ENCODE measurements at regions not wholly inside any gene's neighbourhood (a gene's known extent, or its start where the extent isn't known, plus 50 kb on each side); places are given as distances from the start of the nearest gene placed in this dataset.
"Not testable (repeated sequence)": the region's sequence is repeated elsewhere in the genome, so short reads cannot be mapped to it uniquely, and the experiment has no call there.

DNA sequence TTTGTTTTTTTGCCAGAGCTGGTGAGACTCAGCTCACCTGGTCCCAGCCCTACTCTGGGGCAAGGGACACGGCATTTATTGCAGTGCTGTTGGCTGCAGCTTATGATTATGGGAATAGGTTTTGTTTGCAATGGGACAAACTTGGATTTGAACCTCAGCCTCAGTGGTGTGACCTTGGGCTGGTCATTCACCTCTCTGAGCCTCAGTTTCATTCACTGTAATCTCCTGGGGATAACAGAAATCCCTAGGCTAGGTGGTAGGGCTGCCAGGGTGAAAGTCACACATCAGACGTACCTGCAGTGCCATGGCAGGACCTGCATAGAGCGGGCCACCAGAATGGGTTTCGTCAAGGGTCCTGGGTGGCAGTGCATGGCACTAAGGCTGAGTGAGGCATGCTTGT lies 73.7 kb upstream of the MEDAG start:
- WGBS, 2 donors, result 96 to 98% methylated on average over 4 of the region's 4 CpGs
- Histone ChIP-seq H3K4me1 (peaks cover 0 to 5% (median 0%) of the 10 kb centered on the region in 9 donors), H3K4me3 (no peak overlapping the region), H3K9me3 (no peaks in the 10 kb centered on the region), H3K36me3 (no peaks in the 10 kb centered on the region), H3K27me3 (peaks cover 0 to 18% (median 0%) of the 10 kb centered on the region in 7 donors), H3K27ac (no peak overlapping the region)
- TF ChIP-seq, protein P1, sequence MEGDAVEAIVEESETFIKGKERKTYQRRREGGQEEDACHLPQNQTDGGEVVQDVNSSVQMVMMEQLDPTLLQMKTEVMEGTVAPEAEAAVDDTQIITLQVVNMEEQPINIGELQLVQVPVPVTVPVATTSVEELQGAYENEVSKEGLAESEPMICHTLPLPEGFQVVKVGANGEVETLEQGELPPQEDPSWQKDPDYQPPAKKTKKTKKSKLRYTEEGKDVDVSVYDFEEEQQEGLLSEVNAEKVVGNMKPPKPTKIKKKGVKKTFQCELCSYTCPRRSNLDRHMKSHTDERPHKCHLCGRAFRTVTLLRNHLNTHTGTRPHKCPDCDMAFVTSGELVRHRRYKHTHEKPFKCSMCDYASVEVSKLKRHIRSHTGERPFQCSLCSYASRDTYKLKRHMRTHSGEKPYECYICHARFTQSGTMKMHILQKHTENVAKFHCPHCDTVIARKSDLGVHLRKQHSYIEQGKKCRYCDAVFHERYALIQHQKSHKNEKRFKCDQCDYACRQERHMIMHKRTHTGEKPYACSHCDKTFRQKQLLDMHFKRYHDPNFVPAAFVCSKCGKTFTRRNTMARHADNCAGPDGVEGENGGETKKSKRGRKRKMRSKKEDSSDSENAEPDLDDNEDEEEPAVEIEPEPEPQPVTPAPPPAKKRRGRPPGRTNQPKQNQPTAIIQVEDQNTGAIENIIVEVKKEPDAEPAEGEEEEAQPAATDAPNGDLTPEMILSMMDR (IDR thresholded peaks at IDR 0.05), result no peak
- no peak for ATAC-seq
- intact Hi-C loops (cut with DNase I), result no loop called here
- DNase-seq, result no peak

DNA sequence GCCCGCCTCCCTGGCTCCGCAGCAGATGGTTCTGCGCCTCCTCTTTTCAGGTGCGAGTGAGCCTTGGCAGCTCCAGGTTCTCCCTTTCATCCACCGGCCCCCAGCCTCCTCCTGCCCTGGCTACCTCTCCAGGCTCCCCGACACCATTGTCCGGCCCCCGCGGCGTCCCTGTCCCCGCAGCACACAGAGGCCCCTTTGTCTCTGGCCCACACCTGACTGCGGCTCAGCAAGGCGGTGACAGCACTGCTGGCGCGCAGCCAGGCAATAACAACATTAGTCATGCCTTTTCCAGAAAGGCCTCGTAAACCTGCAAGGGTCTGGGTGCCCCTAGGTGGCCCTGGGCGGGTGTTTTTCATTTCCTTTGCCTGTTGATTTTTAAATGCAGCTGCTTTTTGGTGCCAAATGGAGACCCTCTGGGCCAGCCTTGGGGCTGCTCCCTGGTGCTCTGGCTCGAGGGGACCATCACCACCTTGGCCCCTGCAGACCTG lies 73.2 kb upstream of the MEDAG start:
- ATAC-seq, result peak in 5 of 8 donors; percentile 24 to 48 (median 36)
- H3K27me3 ChIP-seq, result peaks cover 0 to 22% (median 4%) of the 10 kb centered on the region in 7 donors
- peak in 1 of 2 donors; percentile 44 for DNase-seq
- WGBS, 2 donors, result 22 to 29% methylated on average over 17 to 18 of the region's 18 CpGs
- no peak overlapping the region for H3K4me3 ChIP-seq
- H3K27ac ChIP-seq, result no peak overlapping the region
- no peaks in the 10 kb centered on the region for H3K36me3 ChIP-seq
- TF ChIP-seq, protein P1 (IDR thresholded peaks at IDR 0.05), result no peak
- intact Hi-C loops (cut with DNase I), result no loop called here
- peaks cover 0 to 5% (median 0%) of the 10 kb centered on the region in 9 donors for H3K4me1 ChIP-seq
- no peaks in the 10 kb centered on the region for H3K9me3 ChIP-seq

DNA sequence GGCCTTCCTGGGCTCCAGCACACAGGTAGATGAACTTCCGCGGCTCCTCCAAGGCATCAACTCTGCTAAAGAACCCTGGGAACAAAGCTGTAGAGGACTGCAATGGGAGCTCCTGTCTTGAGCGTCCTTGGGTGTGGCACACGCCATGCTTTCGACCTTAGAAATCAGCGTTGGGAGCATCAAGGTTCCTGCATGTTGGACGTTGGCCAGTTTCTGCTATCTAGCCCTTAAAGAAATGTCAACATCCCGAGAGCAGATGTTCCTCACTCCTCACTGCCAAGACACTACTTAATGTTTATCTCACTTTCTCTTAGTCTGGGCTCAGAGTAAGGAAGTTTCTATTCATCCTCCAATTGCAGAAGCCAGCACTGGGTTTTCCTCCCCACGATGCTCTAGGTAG lies 70.6 kb upstream of the MEDAG start:
- DNase-seq (no peak), ATAC-seq (no peak)
- intact Hi-C loops (cut with DNase I), result no loop called here
- peaks cover 0 to 25% (median 4%) of the 10 kb centered on the region in 7 donors for H3K27me3 ChIP-seq
- H3K36me3 ChIP-seq, result no peaks in the 10 kb centered on the region
- WGBS, 2 donors, result 40 to 47% methylated on average over 9 of the region's 9 CpGs
- H3K4me3 ChIP-seq, result no peak overlapping the region
- no peaks in the 10 kb centered on the region for H3K9me3 ChIP-seq
- peaks cover 0 to 5% (median 0%) of the 10 kb centered on the region in 9 donors for H3K4me1 ChIP-seq
- TF ChIP-seq, protein P1 (IDR thresholded peaks at IDR 0.05), result no peak
- H3K27ac ChIP-seq, result no peak overlapping the region

DNA sequence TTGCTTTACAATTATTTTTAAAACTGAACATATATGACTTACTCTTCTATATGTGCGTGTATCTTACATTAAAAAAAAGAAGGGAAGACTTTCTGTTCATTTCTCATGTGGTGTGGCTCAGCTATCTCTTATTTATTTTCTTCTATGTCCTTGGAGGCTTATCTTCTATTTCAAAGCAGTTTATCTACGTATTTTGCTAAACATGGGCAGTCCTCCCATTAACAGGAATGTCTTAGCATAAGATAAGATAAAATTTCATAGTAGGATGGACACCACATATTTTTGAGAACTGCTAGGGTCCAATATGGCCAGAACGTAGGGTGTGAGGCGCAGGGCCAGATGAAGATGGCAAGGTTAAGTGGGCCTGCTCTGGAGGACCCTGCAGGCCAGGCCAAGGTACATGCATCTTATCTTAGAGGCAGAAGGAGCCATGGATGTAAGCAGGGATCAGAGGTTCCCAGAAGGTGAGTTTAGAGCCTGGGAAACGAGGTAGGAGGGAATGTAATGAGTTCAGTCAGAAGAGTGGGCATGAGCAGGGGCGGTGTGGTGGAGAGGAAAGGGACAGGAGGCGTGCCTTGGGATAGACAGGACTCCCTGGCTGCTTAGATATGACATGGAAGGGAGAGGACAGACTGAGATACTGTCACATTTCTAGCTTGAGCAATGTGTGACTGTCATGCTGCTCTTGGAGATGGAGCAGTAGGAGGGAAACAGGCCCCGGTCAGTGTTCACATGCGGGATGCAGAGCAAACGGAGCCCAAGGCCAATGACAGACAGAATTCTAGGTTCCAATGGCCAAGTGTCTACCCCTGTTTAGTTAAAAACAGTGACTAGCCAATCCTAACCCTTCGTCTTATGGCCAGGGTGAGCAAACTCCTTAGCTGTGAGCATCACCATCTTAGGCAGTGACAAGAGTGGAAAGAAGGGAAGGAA lies 68.6 kb upstream of the MEDAG start:
- intact Hi-C loops (cut with DNase I), result no loop called here
- TF ChIP-seq, protein P1 (IDR thresholded peaks at IDR 0.05), result no peak
- Histone ChIP-seq H3K4me3 (no peak overlapping the region), H3K27ac (no peak overlapping the region), H3K4me1 (peaks cover 0 to 5% (median 0%) of the 10 kb centered on the region in 9 donors), H3K27me3 (peaks cover 0 to 20% (median 4%) of the 10 kb centered on the region in 7 donors), H3K9me3 (no peaks in the 10 kb centered on the region), H3K36me3 (no peaks in the 10 kb centered on the region)
- WGBS, 2 donors, result 89 to 93% methylated on average over 11 of the region's 11 CpGs
- ATAC-seq (no peak), DNase-seq (no peak)

DNA sequence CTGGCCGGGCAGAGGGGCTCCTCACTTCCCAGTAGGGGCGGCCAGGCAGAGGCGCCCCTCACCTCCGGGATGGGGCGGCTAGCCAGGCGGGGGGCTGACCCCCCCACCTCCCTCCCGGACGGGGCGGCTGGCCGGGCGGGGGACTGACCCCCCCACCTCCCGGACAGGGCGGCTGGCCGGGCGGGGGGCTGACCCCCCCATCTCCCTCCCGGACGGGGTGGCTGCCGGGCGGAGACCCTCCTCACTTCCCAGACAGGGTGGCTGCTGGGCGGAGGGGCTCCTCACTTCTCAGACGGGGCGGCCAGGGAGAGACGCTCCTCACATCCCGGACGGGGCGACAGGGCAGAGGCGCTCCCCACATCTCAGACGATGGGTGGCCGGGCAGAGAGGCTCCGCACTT lies 66.4 kb upstream of the MEDAG start:
- DNase-seq; H3K36me3 ChIP-seq; ATAC-seq; H3K27ac ChIP-seq; H3K4me3 ChIP-seq; intact Hi-C loops (cut with DNase I); H3K4me1 ChIP-seq; H3K9me3 ChIP-seq: not testable (repeated sequence)
- 93 to 98% methylated on average over 11 to 26 of the region's 30 CpGs for WGBS, 2 donors
- H3K27me3 ChIP-seq, result peaks cover 0 to 19% (median 4%) of the 10 kb centered on the region in 7 donors

Measured in heart right ventricle (tissue), 16 donors.